Osteocyte (in vitro differentiated cells): ENCODE measurements at regions not wholly inside any gene's neighbourhood (a gene's known extent, or its start where the extent isn't known, plus 50 kb on each side); places are given as distances from the start of the nearest gene placed in this dataset.

Source experiments
- DNase-seq: peaks from one replicate; pipeline ENCODE4 v3.0.0; 2021; ENCODE audit warnings: mixed read lengths; ENCODE audit not compliant: unreplicated experiment; ENCODE audit errors: extremely low spot score
- H3K27ac Mint-ChIP-seq: one replicate; pipeline ENCODE4 v1.8.0; 2021; ENCODE audit warnings: mild to moderate bottlenecking, mixed read lengths; ENCODE audit not compliant: unreplicated experiment
- H3K27me3 Mint-ChIP-seq: one replicate; pipeline ENCODE4 v1.8.0; 2021; ENCODE audit warnings: mixed read lengths; ENCODE audit not compliant: unreplicated experiment
- H3K36me3 Mint-ChIP-seq: one replicate; pipeline ENCODE4 v1.8.0; 2021; ENCODE audit warnings: mixed read lengths; ENCODE audit not compliant: unreplicated experiment
- H3K4me1 Mint-ChIP-seq: one replicate; pipeline ENCODE4 v1.8.0; 2021; ENCODE audit warnings: mixed read lengths; ENCODE audit not compliant: unreplicated experiment
- H3K4me3 Mint-ChIP-seq: one replicate; pipeline ENCODE4 v1.8.0; 2021; ENCODE audit warnings: mild to moderate bottlenecking, moderate library complexity, mixed read lengths; ENCODE audit not compliant: unreplicated experiment
- H3K9me3 Mint-ChIP-seq: one replicate; pipeline ENCODE4 v1.8.0; 2021; ENCODE audit warnings: mixed read lengths; ENCODE audit not compliant: unreplicated experiment
- CTCF ChIP-seq: fragments of 200-600 bp; sonication (generic); IDR thresholded peaks from 2 replicates; pipeline ENCODE4 v1.5.0; 2021; ENCODE audit warnings: antibody characterized with exemption, mild to moderate bottlenecking, moderate library complexity

DNA sequence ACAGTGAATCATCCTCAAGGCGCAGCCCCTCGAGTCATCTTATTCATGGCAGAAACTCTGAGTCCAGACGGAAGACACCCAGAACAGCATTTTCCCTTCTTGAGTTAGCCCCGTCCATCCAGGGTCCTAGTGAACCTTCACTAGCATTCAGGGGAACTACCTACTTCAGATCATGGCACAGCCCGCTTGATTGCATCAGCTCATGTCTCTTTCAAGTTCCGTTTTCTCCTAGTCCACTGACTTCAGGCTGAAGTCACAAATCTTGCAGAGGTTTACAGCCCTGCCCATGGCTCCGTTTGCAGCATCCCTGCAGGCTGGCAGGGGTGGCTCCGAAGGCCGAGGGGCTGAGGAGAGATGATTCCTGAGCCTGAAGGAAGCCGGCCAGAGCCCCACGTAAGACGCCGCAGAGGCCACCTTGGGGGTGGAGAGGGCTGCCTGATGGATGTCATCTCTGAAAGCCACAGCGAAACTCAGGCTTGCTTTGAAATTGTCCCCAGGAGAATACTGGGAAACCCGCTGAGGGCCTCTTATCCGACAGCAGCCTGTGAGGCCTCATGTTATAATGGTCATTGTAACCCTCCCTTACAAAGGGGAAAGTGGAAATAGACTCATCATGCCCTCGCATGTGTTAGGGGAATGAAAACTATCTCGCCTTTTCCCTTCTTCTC is 310.2 kb upstream of the AJAP1 start:
- Mint-ChIP-seq H3K36me3 (peaks cover 2% of the 10 kb centered on the region), H3K4me3 (no peak overlapping the region), H3K4me1 (no peaks in the 10 kb centered on the region), H3K27me3 (no peaks in the 10 kb centered on the region), H3K9me3 (peaks cover 38% of the 10 kb centered on the region), H3K27ac (no peak overlapping the region)
- DNase-seq, result no peak
- TF ChIP-seq CTCF, result no peak

GRCh38 chr1:4345094-4345493 is 309.3 kb upstream of the AJAP1 start:
- no peaks in the 10 kb centered on the region for H3K27me3 Mint-ChIP-seq
- peaks cover 33% of the 10 kb centered on the region for H3K9me3 Mint-ChIP-seq
- H3K36me3 Mint-ChIP-seq, result peaks cover 2% of the 10 kb centered on the region
- no peaks in the 10 kb centered on the region for H3K4me1 Mint-ChIP-seq
- no peak overlapping the region for H3K4me3 Mint-ChIP-seq
- TF ChIP-seq CTCF, result no peak
- DNase-seq, result no peak
- H3K27ac Mint-ChIP-seq, result no peak overlapping the region

GRCh38 chr1:4346131-4346530 is 308.3 kb upstream of the AJAP1 start:
- no peaks in the 10 kb centered on the region for H3K27me3 Mint-ChIP-seq
- DNase-seq, result no peak
- H3K4me1 Mint-ChIP-seq, result no peaks in the 10 kb centered on the region
- H3K4me3 Mint-ChIP-seq, result no peak overlapping the region
- H3K36me3 Mint-ChIP-seq, result peaks cover 2% of the 10 kb centered on the region
- no peak for TF ChIP-seq CTCF
- H3K9me3 Mint-ChIP-seq, result peaks cover 40% of the 10 kb centered on the region
- no peak overlapping the region for H3K27ac Mint-ChIP-seq

DNA sequence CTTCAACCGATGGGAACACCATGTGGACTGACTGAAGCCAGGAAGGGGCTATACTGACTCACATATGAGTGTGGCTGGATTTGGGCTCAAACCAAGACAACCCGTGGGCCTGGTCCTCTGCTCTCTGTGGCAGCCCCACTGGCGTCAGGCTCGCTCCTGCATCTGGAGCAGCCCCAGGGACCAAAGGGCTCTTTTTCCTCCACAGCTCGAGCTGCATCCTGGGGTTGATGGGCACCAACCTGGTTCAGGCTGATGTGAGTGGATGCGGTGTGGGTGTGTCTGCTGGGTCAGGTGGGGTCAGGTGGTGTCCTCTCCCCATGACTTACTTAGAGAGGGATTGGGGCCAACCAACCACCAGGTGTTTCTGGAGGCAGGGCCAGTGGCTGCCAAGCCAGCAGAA is 303.0 kb upstream of the AJAP1 start:
- no peaks in the 10 kb centered on the region for H3K27me3 Mint-ChIP-seq
- H3K27ac Mint-ChIP-seq, result no peak overlapping the region
- no peaks in the 10 kb centered on the region for H3K4me1 Mint-ChIP-seq

More for the DNA sequence above, 303.0 kb upstream of the AJAP1 start:
- H3K9me3 Mint-ChIP-seq, result peaks cover 32% of the 10 kb centered on the region
- H3K36me3 Mint-ChIP-seq, result peaks cover 2% of the 10 kb centered on the region
- H3K4me3 Mint-ChIP-seq, result no peak overlapping the region
- TF ChIP-seq CTCF, result no peak
- no peak for DNase-seq
